Liver (tissue), 7 donors: ENCODE measurements at regions not wholly inside any gene's neighbourhood (a gene's known extent, or its start where the extent isn't known, plus 50 kb on each side); places are given as distances from the start of the nearest gene placed in this dataset.

ENCODE experiments used
- DNase-seq: peaks from one replicate; pipeline ENCODE4 v3.0.0-alpha.2; 2017; ENCODE audit warnings: low spot score
- H3K27ac ChIP-seq, 2 donors: one replicate each; pipeline ENCODE4 v1.7.0; 2013; ENCODE audit warnings: inconsistent platforms in 2 of 2, low read length in 2 of 2, control low read depth in 1 of 2, low read depth in 1 of 2, mild to moderate bottlenecking in 1 of 2
- H3K27me3 ChIP-seq, 4 donors: one replicate each; pipeline versions ENCODE4 v1.6.1 to v1.7.0; 2013; ENCODE audit warnings: low read length in 3 of 4, inconsistent platforms in 1 of 4, mild to moderate bottlenecking in 1 of 4, moderate library complexity in 1 of 4; ENCODE audit not compliant: control insufficient read depth in 4 of 4, insufficient read depth in 4 of 4
- H3K36me3 ChIP-seq, 4 donors: one replicate each; pipeline versions ENCODE4 v1.6.1 to v1.7.0; 2013; ENCODE audit warnings: low read length in 3 of 4, mild to moderate bottlenecking in 3 of 4, low read depth in 1 of 4, moderate library complexity in 1 of 4; ENCODE audit not compliant: control insufficient read depth in 4 of 4, insufficient read depth in 3 of 4
- H3K4me1 ChIP-seq, 4 donors: one replicate each; pipeline versions ENCODE4 v1.6.1 to v1.7.0; 2013; ENCODE audit warnings: low read length in 3 of 4, mild to moderate bottlenecking in 3 of 4, moderate library complexity in 1 of 4; ENCODE audit not compliant: control insufficient read depth in 4 of 4, insufficient read depth in 4 of 4
- H3K4me3 ChIP-seq, 3 donors: one replicate each; pipeline versions ENCODE4 v1.6.1 to v1.7.0; 2013; ENCODE audit warnings: low read length in 3 of 3, control low read depth in 1 of 3, low read depth in 1 of 3, mild to moderate bottlenecking in 1 of 3
- H3K9ac ChIP-seq, 2 donors: one replicate each; pipeline ENCODE4 v1.7.0; 2013; ENCODE audit warnings: low read length in 2 of 2, mild to moderate bottlenecking in 2 of 2, moderate library complexity in 2 of 2, control low read depth in 1 of 2, low read depth in 1 of 2
- H3K9me3 ChIP-seq, 4 donors: one replicate each; pipeline versions ENCODE4 v1.6.1 to v1.7.0; 2013; ENCODE audit warnings: low read length in 3 of 4; ENCODE audit not compliant: control insufficient read depth in 4 of 4
- EGR1 ChIP-seq, 2 donors: IDR thresholded peaks; 2 replicates each; pipeline ENCODE4 v1.6.1; 2016 to 2018; ENCODE audit warnings: antibody characterized with exemption in 2 of 2, low read depth in 2 of 2
- FOXA1 ChIP-seq: IDR thresholded peaks from 2 replicates; pipeline ENCODE4 v1.6.1; 2016; ENCODE audit warnings: antibody characterized with exemption
- GABPA ChIP-seq, 2 donors: IDR thresholded peaks in 1 of 2; conservative IDR thresholded peaks in 1 of 2; 2 replicates each; pipeline ENCODE4 v1.6.1; 2016; ENCODE audit warnings: antibody characterized with exemption in 2 of 2, mild to moderate bottlenecking in 1 of 2, moderate library complexity in 1 of 2
- HNF4A ChIP-seq, 2 donors: conservative IDR thresholded peaks; 2 replicates each; pipeline ENCODE4 v1.6.1; 2016; ENCODE audit warnings: antibody characterized with exemption in 2 of 2, mild to moderate bottlenecking in 2 of 2
- HNF4G ChIP-seq: IDR thresholded peaks from 2 replicates; pipeline ENCODE4 v1.6.1; 2016; ENCODE audit warnings: antibody characterized with exemption
- JUND ChIP-seq, 2 donors: IDR thresholded peaks; 2 replicates each; pipeline ENCODE4 v1.6.1; 2016; ENCODE audit warnings: antibody characterized with exemption in 2 of 2
- MAX ChIP-seq: IDR thresholded peaks from 2 replicates; pipeline ENCODE4 v1.6.1; 2016; ENCODE audit warnings: antibody characterized with exemption
- NR2F2 ChIP-seq: IDR thresholded peaks from 2 replicates; pipeline ENCODE4 v1.6.1; 2016; ENCODE audit warnings: antibody characterized with exemption
- REST ChIP-seq: IDR thresholded peaks from 2 replicates; pipeline ENCODE4 v1.6.1; 2016; ENCODE audit warnings: antibody characterized with exemption, mild to moderate bottlenecking
- RXRA ChIP-seq, 2 donors: IDR thresholded peaks; 2 replicates each; pipeline ENCODE4 v1.6.1; 2017 to 2018; ENCODE audit warnings: antibody characterized with exemption in 2 of 2, mild to moderate bottlenecking in 1 of 2
- SP1 ChIP-seq: IDR thresholded peaks from 2 replicates; pipeline ENCODE4 v1.6.1; 2018; ENCODE audit warnings: antibody characterized with exemption, mild to moderate bottlenecking
- YY1 ChIP-seq: IDR thresholded peaks from 2 replicates; pipeline ENCODE4 v1.6.1; 2016; ENCODE audit warnings: antibody characterized with exemption, mild to moderate bottlenecking
- WGBS: extraction: QIAGEN DNeasy Blood & Tissue Kit; methylation state at CpG from one replicate; pipeline ENCODE4 v1.1.7; 2013; 5-methylcytosine and 5-hydroxymethylcytosine counted together
- donor health status: healthy.
- donor health status: healthy.
- donor health status: healthy.
- donor health status: healthy.

DNA sequence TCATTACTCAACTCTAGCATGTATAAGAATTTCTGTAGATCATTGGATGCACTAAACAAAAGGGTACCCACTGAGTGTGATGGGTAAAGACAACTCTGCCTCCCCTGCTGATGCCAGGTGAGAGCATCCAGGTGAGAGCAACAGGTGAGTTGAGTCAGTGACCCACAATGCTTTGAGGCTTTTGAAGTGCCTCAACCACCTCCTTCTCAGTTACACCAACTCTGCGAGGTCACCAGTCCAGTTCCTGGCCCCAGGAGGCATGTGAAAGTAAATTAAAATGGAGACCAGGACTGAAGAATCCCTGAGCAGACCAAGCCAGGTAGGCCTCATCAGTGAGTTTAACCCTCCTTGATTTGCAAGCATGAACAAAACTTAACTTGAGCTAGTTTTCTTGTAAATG lies 505.8 kb downstream of the EBF1 start:
- H3K36me3 ChIP-seq: no peaks in the 10 kb centered on the region
- H3K27me3 ChIP-seq: no peaks in the 10 kb centered on the region
- peaks cover 0 to 8% (median under 1%) of the 10 kb centered on the region in 4 donors for H3K4me1 ChIP-seq
- TF ChIP-seq REST (no peak), EGR1 (IDR thresholded peaks at IDR 0.05; ENCODE audit: low read depth in 2 of 2) (no peak), GABPA (IDR thresholded peaks at IDR 0.05 in 1 of 2, conservative IDR thresholded peaks at IDR 0.05 in 1 of 2) (no peak), HNF4A (conservative IDR thresholded peaks at IDR 0.05) (no peak), YY1 (no peak), SP1 (no peak), HNF4G (no peak), JUND (IDR thresholded peaks at IDR 0.05) (no peak)
- no peak overlapping the region for H3K4me3 ChIP-seq
- H3K9ac ChIP-seq: no peak overlapping the region
- no peaks in the 10 kb centered on the region for H3K9me3 ChIP-seq
- no peak for DNase-seq
- 90% methylated on average over 1 of the region's 1 CpG for WGBS
- H3K27ac ChIP-seq: no peak overlapping the region

DNA sequence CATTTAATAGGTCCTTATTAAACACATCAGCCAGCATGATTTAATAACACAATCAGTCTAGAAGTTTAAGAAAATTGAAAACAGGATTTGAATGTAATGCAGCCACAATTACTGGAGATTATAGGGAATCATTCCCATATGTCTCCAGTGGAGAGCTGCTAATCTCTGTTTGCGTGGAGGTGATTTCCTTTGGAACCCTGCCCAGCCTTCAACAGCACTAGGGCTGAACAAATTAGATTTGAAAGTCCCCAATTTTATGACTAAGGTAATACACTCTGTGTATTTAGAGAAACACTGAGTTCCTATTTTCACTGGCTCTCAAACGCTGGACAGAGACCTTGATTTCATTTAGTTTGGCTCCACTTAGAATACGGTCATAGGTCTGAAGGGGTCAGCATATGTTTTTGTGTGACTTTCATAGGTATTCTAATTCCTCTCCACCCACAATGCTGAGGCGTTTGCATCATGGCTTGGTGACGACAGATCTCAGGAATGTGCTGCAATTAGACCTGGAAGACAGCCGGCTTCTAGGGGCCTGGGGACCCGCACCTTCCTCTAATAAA lies 508.3 kb downstream of the EBF1 start:
- Histone ChIP-seq H3K9me3 (no peaks in the 10 kb centered on the region), H3K4me1 (peaks cover 0 to 8% (median under 1%) of the 10 kb centered on the region in 4 donors), H3K27ac (no peak overlapping the region), H3K4me3 (no peak overlapping the region), H3K9ac (no peak overlapping the region), H3K36me3 (no peaks in the 10 kb centered on the region), H3K27me3 (no peaks in the 10 kb centered on the region)
- DNase-seq: no peak
- WGBS: 34% methylated on average over 7 of the region's 7 CpGs
- peak; percentile 65 for TF ChIP-seq REST
- TF ChIP-seq MAX: no peak
- no peak for TF ChIP-seq FOXA1
- no peak for TF ChIP-seq YY1
- no peak for TF ChIP-seq GABPA (IDR thresholded peaks at IDR 0.05 in 1 of 2, conservative IDR thresholded peaks at IDR 0.05 in 1 of 2)
- TF ChIP-seq HNF4A (conservative IDR thresholded peaks at IDR 0.05): peak in 1 of 2 donors; percentile 17
- TF ChIP-seq RXRA (IDR thresholded peaks at IDR 0.05): no peak
- no peak for TF ChIP-seq EGR1 (IDR thresholded peaks at IDR 0.05; ENCODE audit: low read depth in 2 of 2)
- TF ChIP-seq NR2F2: no peak
- TF ChIP-seq SP1: no peak
